ENCODE measurements at regions not wholly inside any gene's neighbourhood (a gene's known extent, or its start where the extent isn't known, plus 50 kb on each side); places are given as distances from the start of the nearest gene placed in this dataset.
"Not testable (repeated sequence)": the region's sequence is repeated elsewhere in the genome, so short reads cannot be mapped to it uniquely, and the experiment has no call there.

GRCh38 chr12:9331218-9331626, 123.0 kb upstream of the PZP start:
- no peak overlapping the region for H3K27ac ChIP-seq (ENCODE audit: low read depth, low read length)
- peak; percentile 92 for DNase-seq (ENCODE audit: insufficient read length, low spot score, missing footprints)
- H3K9me3 ChIP-seq (ENCODE audit: low read depth, low read length), result no peaks in the 10 kb centered on the region
- H3K4me1 ChIP-seq (ENCODE audit: insufficient read depth, low read length), result no peaks in the 10 kb centered on the region
- no peaks in the 10 kb centered on the region for H3K27me3 ChIP-seq (ENCODE audit: insufficient read depth, low read length)
- H3K36me3 ChIP-seq (ENCODE audit: insufficient read depth, low read length), result no peaks in the 10 kb centered on the region
- H2AFZ ChIP-seq (ENCODE audit: low read length), result no peak overlapping the region
- H4K20me1 ChIP-seq (ENCODE audit: insufficient read depth, low read length), result no peaks in the 10 kb centered on the region
- H3K4me2 ChIP-seq (ENCODE audit: insufficient read depth, low read length), result no peak overlapping the region
- H3K4me3 ChIP-seq (ENCODE audit: insufficient read depth, low read length), result no peak overlapping the region
- H3K79me2 ChIP-seq (ENCODE audit: insufficient read depth, low read length), result no peaks in the 10 kb centered on the region
- TF ChIP-seq CTCF (IDR thresholded peaks at IDR 0.05; ENCODE audit: extremely low read depth, low read depth, low read length), result peak; percentile 98

GRCh38 chr12:9329019-9329418, 120.8 kb upstream of the PZP start:
- Histone ChIP-seq H3K4me2 (ENCODE audit: insufficient read depth, low read length) (no peak overlapping the region), H3K4me3 (ENCODE audit: insufficient read depth, low read length) (no peak overlapping the region), H4K20me1 (ENCODE audit: insufficient read depth, low read length) (no peaks in the 10 kb centered on the region), H3K4me1 (ENCODE audit: insufficient read depth, low read length) (no peaks in the 10 kb centered on the region), H3K36me3 (ENCODE audit: insufficient read depth, low read length) (no peaks in the 10 kb centered on the region), H2AFZ (ENCODE audit: low read length) (no peak overlapping the region), H3K79me2 (ENCODE audit: insufficient read depth, low read length) (no peaks in the 10 kb centered on the region), H3K27me3 (ENCODE audit: insufficient read depth, low read length) (no peaks in the 10 kb centered on the region), H3K9me3 (ENCODE audit: low read depth, low read length) (no peaks in the 10 kb centered on the region), H3K27ac (ENCODE audit: low read depth, low read length) (no peak overlapping the region)
- DNase-seq (ENCODE audit: insufficient read length, low spot score, missing footprints), result no peak
- no peak for TF ChIP-seq CTCF (IDR thresholded peaks at IDR 0.05; ENCODE audit: extremely low read depth, low read depth, low read length)

GRCh38 chr12:9328065-9328464, 119.9 kb upstream of the PZP start:
- no peaks in the 10 kb centered on the region for H3K4me1 ChIP-seq (ENCODE audit: insufficient read depth, low read length)
- no peaks in the 10 kb centered on the region for H3K79me2 ChIP-seq (ENCODE audit: insufficient read depth, low read length)
- H3K27me3 ChIP-seq (ENCODE audit: insufficient read depth, low read length), result no peaks in the 10 kb centered on the region
- H3K9me3 ChIP-seq (ENCODE audit: low read depth, low read length), result no peaks in the 10 kb centered on the region
- H3K27ac ChIP-seq (ENCODE audit: low read depth, low read length), result no peak overlapping the region
- H3K4me3 ChIP-seq (ENCODE audit: insufficient read depth, low read length), result no peak overlapping the region
- H2AFZ ChIP-seq (ENCODE audit: low read length), result no peak overlapping the region
- no peaks in the 10 kb centered on the region for H4K20me1 ChIP-seq (ENCODE audit: insufficient read depth, low read length)
- no peak overlapping the region for H3K4me2 ChIP-seq (ENCODE audit: insufficient read depth, low read length)
- no peaks in the 10 kb centered on the region for H3K36me3 ChIP-seq (ENCODE audit: insufficient read depth, low read length)
- DNase-seq (ENCODE audit: insufficient read length, low spot score, missing footprints), result no peak
- no peak for TF ChIP-seq CTCF (IDR thresholded peaks at IDR 0.05; ENCODE audit: extremely low read depth, low read depth, low read length)

GRCh38 chr12:9327320-9327719, 119.1 kb upstream of the PZP start:
- no peaks in the 10 kb centered on the region for H3K36me3 ChIP-seq (ENCODE audit: insufficient read depth, low read length)
- H3K79me2 ChIP-seq (ENCODE audit: insufficient read depth, low read length), result no peaks in the 10 kb centered on the region
- no peaks in the 10 kb centered on the region for H3K27me3 ChIP-seq (ENCODE audit: insufficient read depth, low read length)
- no peak overlapping the region for H3K4me3 ChIP-seq (ENCODE audit: insufficient read depth, low read length)
- no peak overlapping the region for H3K4me2 ChIP-seq (ENCODE audit: insufficient read depth, low read length)
- TF ChIP-seq CTCF (IDR thresholded peaks at IDR 0.05; ENCODE audit: extremely low read depth, low read depth, low read length), result no peak
- H3K4me1 ChIP-seq (ENCODE audit: insufficient read depth, low read length), result no peaks in the 10 kb centered on the region
- H4K20me1 ChIP-seq (ENCODE audit: insufficient read depth, low read length), result no peaks in the 10 kb centered on the region
- no peaks in the 10 kb centered on the region for H3K9me3 ChIP-seq (ENCODE audit: low read depth, low read length)
- no peak for DNase-seq (ENCODE audit: insufficient read length, low spot score, missing footprints)
- no peak overlapping the region for H3K27ac ChIP-seq (ENCODE audit: low read depth, low read length)
- no peak overlapping the region for H2AFZ ChIP-seq (ENCODE audit: low read length)

- H3K79me2 ChIP-seq (ENCODE audit: insufficient read depth, low read length); H3K4me3 ChIP-seq (ENCODE audit: insufficient read depth, low read length); H3K27ac ChIP-seq (ENCODE audit: low read depth, low read length); DNase-seq (ENCODE audit: insufficient read length, low spot score, missing footprints); H3K4me1 ChIP-seq (ENCODE audit: insufficient read depth, low read length); H3K4me2 ChIP-seq (ENCODE audit: insufficient read depth, low read length); H3K27me3 ChIP-seq (ENCODE audit: insufficient read depth, low read length); H3K9me3 ChIP-seq (ENCODE audit: low read depth, low read length); H3K36me3 ChIP-seq (ENCODE audit: insufficient read depth, low read length); H2AFZ ChIP-seq (ENCODE audit: low read length); H4K20me1 ChIP-seq (ENCODE audit: insufficient read depth, low read length): not testable (repeated sequence)
Measured at GRCh38 chr12:9326849-9327248, 118.7 kb upstream of the PZP start.

All from osteoblast (primary cell).